ENCODE measurements at regions not wholly inside any gene's neighbourhood (a gene's known extent, or its start where the extent isn't known, plus 50 kb on each side); places are given as distances from the start of the nearest gene placed in this dataset.
"Not testable (repeated sequence)": the region's sequence is repeated elsewhere in the genome, so short reads cannot be mapped to it uniquely, and the experiment has no call there.

DNA sequence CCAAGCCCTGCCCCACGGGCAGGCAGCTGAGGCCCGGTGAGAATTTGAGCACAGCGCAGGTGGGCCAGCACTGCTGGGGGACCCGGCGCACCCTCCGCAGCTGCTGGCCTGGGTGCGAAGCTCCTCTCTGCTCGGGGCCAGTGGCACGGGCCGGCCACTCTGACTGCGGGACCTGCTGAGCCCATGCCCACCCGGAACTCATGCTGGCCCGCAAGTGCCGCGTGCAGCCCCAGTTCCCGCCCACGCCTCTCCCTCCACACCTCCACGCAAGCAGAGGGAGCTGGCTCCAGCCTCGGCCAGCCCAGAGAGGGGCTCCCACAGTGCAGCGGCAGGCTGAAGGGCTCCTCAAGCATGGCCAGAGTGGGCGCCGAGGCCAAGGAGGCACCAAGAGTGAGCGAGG lies 190.1 kb upstream of the IGFBP7 start:
- DNase-seq: not testable (repeated sequence)

DNA sequence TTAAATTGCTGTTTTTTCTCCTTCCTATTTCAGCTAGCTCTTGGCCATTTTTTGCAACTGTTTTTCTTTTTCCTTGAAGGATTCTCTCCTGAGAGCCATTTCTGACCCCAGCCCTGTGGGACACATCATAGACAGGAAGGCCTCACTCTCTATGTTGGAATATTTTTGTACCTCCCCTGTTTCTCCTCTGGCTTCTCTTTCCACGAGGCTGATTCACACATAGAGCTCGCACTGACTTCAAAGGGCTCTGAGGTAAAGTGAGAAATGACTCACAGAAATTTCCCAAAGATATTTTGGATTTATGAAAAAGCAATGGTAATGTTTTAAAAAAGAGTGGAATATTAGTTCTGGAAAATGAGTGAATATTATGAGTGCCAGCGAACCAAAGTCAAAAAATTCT lies 181.7 kb upstream of the IGFBP7 start:
- no peak for DNase-seq

DNA sequence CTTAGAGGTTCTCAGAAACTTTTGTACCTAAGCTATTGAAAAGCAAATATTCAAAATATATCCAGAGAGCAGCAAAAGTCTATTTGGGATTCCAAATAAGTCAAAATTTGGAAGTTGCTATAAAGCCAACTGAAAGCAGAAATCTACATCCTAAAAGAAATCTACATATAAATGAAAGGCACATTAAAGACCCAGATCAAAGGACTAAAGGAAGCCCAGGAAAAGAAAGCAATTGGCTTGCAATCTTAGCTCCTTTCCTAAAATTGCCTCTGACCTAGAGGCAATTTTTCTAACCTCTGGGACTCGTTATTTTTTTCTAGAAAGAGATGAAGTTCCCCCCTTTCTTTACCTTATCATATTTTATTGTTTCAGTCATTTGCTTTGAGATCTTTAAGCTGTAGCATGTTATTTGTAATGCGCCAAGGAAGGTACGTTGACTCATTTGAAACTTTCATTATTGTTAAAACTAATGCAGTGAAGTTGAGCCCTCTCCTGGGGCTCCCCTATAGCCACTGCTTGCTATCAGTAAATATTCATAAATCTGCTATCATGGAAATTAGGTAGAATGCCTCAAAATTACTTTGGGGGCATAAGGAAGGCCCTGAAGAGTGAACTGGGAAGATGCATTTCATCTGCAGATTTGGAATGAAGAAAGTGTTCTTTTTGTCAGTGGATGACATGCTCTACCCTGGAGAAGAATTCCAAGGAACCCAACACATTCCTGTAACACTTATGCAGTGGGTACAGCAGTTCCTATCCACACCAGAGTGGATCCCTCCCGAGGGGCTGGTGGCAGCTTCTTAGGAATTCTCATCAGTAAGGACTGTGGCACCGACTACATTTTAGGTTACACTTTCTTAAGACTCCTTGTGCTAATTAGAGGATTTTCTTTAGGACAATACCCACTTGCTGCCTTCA lies 177.8 kb upstream of the IGFBP7 start:
- no peak for DNase-seq

- DNase-seq: no peak
Observed at GRCh38 chr4:57282933-57283310, 172.7 kb upstream of the IGFBP7 start.

GRCh38 chr4:57280481-57280880 lies 170.3 kb upstream of the IGFBP7 start:
- no peak for DNase-seq

- no peak for DNase-seq
Observed at GRCh38 chr4:57278780-57279179, 168.6 kb upstream of the IGFBP7 start.

GRCh38 chr4:57274082-57274481 lies 163.9 kb upstream of the IGFBP7 start:
- DNase-seq: no peak

DNA sequence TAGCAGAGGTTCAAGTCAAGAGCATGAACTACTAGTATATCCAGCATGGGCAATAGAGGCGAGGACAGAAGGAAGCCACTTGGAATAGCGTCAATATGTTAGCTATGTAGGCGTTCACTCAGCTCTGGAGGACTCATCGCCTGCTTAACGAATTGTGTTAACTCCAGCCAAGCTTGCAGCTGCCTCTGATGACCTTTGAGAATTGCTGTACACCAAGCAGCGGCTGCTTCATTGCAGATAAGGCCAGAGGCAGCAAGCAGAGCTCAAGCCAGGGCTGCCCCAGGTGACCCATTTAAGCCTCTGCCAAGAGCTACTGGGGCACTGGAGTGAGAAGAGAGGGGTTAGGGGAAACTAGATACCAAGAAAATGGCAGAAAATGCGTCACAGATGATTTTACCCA lies 160.2 kb upstream of the IGFBP7 start:
- no peak for DNase-seq

DNA sequence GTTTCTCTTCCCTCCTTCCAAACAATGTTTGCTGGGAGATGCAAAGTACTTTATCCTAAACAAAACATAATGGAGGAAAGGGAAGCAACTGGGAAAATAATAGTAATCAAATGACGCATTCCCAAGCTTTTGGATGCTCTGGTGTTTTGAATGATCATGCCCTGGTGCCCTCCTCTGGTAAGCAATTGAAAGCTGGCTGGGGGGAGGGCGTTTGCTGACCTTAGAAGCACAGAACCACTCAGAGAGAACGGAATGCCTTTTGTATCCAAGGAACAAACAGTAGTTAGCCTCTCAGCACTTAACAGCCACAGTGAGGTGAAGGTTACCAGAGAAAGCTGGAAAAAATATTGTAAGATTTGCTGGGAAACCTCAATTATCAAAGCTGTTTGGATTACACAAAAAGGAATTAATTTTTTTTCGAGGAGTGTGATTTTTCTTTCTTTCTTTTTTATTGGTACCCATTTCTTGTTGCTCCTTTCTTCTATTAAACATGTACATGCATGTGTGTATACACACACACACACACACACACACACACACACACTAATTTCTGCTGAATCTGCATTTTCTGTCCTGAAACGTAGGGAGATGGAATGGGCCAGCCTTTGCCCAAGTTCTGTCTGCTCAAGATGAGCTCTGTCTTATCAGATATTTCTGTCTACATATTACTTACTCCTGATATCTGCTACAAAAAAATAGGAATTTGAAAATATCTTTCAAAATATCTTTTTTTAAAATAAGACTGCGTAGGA lies 155.8 kb upstream of the IGFBP7 start:
- DNase-seq: no peak

GRCh38 chr4:57254754-57255153 lies 144.6 kb upstream of the IGFBP7 start:
- no peak for DNase-seq

DNA sequence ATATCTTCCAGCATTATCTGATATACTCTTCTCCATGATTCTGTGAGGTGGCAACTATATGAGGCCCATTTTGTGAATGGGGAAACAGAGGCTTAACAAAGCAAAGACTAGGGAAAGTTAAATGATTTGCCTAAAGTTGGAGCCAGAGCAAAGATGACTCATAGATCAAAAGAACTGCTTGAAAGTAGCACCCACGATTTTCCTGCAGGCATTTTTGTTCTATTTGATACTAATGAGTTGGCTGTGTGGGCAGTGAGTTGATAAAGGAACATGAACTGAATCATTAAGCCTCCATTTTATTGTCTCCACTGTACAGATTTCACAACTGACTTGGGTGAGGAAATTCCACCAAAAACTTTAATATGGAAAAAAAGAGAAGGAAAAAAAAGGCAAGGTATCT lies 138.9 kb upstream of the IGFBP7 start:
- no peak for DNase-seq

GRCh38 chr4:57243076-57243475 lies 132.9 kb upstream of the IGFBP7 start:
- DNase-seq: no peak

GRCh38 chr4:57234252-57234775 lies 124.1 kb upstream of the IGFBP7 start:
- no peak for DNase-seq

DNA sequence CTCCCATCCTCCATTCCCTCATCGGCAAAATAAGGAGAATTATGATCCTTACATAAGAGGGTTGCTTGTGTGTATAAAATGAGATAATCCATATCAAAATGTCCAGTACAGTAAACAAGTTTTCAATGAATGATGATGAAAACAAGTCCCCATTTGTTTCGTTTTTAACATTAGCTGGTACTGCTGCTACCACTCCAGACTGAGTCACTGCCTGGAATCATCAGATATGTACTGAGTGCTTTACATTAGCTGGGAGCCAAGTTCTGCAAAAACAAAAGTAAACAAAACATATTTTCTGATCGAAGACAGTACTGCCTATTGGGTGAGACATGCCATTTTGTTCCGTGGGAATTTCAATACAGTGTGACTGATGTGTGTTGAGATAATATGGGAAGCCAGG lies 123.2 kb upstream of the IGFBP7 start:
- DNase-seq: no peak

DNA sequence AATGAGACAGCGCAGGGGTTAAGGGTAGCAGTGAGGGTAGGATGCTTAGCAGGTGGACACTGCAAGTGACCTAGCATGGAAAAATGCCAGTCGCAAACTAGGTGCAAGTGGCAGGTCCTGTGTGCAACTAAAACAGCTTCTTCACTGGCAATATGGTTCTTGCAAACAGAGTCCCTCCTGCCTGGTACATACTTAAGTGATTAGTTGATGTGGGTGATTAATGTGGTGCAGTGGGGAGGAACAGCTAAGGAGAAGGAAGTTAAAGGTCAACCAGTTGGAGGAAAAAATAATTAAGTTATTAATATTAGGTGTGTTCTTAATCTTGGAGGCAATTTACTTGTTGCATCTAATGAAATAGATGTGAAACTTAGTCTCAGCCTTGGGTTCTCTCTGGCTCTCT lies 121.6 kb upstream of the IGFBP7 start:
- no peak for DNase-seq

GRCh38 chr4:57220734-57221133 lies 110.5 kb upstream of the IGFBP7 start:
- no peak for DNase-seq

DNA sequence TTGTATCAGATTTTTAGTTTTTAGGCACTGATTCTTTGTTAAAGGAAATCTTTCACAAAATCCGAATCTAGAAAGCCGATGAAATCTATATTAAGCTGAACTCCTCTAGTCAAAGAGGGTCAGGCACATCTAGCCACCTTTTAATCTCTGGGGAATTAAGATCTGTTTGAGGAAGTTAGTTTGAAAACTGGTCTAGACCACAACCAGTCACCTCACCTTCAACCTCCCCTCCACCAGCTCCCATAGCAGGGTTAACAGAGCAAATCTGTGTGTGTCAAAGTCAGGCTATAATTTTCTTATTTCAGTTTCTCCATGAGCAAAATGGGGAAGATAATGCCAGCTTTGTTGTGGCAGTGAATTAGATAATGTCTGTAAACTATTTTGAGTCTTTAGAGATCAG lies 110.0 kb upstream of the IGFBP7 start:
- no peak for DNase-seq

DNA sequence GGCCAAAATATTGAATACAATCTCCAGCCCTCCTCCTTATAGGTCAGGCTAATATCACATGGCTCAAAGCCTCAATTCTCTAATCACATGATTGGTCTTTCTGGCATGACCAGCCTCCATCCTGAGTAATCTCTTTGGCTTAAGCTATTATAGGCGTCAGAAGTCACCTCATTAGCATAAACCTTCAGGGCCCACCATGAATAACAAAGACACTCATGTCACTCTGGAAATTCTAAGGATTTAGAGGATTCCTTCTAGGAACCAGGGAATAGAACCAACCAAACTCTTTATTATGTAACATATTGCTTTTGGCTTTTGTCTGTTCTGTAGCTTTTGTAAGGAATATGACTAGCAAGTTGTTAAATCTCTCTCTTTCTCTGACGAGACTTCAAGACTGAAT lies 109.2 kb upstream of the IGFBP7 start:
- no peak for DNase-seq

- DNase-seq: no peak
Observed at GRCh38 chr4:57214654-57215411, 104.6 kb upstream of the IGFBP7 start.

- DNase-seq: no peak
Observed at GRCh38 chr4:57211131-57211530, 100.9 kb upstream of the IGFBP7 start.

GRCh38 chr4:57206172-57206571 lies 96.0 kb upstream of the IGFBP7 start:
- no peak for DNase-seq

DNA sequence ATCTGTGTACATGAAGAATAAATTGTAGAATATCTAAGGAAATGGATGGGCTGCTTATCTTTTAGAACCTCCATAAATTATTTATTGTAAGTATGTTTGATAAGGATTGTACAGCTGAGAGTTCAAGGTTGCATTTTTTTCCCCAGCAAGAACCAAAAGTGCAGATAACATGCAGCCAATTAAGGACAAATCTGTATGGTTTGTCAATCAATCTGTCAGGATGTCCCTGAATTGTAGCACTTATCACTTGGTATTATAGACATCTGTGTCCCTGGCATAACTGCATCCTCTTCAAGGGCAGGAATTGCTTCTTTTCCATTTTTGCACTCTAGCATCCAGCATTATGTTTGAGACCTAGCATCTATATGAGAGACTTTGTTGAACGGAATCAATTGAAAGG lies 95.4 kb upstream of the IGFBP7 start:
- no peak for DNase-seq

GRCh38 chr4:57200799-57201327 lies 90.7 kb upstream of the IGFBP7 start:
- DNase-seq: no peak

Measured in activated CD4-positive, alpha-beta T cell treated with anti-CD3 and anti-CD28 coated beads, Interleukin-2, amount 50 U/mL, for 1 hour (primary cell).